ENCODE measurements at regions not wholly inside any gene's neighbourhood (a gene's known extent, or its start where the extent isn't known, plus 50 kb on each side); places are given as distances from the start of the nearest gene placed in this dataset.

- no peak for ATAC-seq
Measured at GRCh38 chr7:53699215-53699837, 663.9 kb downstream of the POM121L12 start.

GRCh38 chr7:53719122-53719521 is 683.7 kb downstream of the POM121L12 start:
- no peak for ATAC-seq

DNA sequence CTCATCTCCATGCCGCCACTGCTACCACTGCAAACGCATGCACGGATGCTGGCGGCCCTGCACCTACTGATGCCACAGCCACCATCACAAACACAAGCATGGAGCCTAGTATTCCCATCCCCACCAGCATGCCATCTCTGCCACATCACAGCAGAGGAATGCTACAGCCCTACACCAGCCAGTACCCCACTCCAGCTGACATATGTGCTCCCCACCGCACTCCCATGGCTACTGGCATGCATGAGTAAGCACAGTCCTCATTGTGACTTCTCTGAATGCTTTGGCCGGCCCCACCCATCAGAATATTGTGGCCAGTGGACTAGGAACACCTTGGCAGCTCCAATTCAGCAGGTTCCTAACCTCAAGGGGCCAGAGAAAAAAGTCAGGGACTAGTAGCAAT is 705.5 kb downstream of the POM121L12 start:
- ATAC-seq, result no peak

GRCh38 chr7:53743697-53744402 is 708.4 kb downstream of the POM121L12 start:
- no peak for ATAC-seq

DNA sequence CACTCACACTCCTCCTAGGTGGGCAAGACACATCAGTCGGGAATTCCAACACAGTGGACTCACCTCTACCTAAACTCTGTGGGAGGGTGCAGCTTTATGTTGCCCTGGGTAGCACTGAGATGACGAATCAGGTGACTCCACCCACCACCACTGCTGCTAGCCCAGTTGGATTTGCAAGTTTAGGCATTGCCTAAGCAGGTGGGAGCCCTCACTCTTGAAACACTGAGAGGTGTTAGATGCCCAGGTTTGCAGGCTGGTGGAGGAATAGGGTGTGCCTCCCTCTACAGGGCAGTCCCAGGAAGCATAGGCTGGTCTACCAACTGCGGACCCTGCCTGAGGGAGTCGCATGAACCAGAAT is 708.9 kb downstream of the POM121L12 start:
- no peak for ATAC-seq

DNA sequence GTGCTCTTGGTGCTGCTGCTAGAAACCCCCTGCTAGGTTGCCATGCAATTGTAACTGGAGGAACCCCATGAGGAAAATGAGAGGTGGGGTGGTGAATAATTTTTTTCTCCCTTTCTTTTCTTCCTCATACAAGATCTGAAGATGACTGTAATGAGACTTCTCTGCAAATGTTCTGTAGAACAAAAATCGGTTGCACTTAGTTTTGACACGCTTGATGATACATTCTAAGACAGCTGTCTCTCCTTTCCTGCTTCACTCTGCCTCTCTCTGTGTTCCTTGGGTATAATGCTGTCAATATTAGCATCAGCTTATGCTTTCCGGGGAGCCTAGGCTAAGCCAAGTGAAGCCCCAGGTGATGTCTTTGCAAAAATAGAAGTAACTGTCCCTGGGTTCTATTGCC is 721.5 kb downstream of the POM121L12 start:
- no peak for ATAC-seq

GRCh38 chr7:53768186-53768585 is 732.8 kb downstream of the POM121L12 start:
- ATAC-seq, result no peak

- no peak for ATAC-seq
Measured at GRCh38 chr7:53771701-53772100, 736.3 kb downstream of the POM121L12 start.

GRCh38 chr7:53776323-53776722 is 740.9 kb downstream of the POM121L12 start:
- ATAC-seq, result no peak

DNA sequence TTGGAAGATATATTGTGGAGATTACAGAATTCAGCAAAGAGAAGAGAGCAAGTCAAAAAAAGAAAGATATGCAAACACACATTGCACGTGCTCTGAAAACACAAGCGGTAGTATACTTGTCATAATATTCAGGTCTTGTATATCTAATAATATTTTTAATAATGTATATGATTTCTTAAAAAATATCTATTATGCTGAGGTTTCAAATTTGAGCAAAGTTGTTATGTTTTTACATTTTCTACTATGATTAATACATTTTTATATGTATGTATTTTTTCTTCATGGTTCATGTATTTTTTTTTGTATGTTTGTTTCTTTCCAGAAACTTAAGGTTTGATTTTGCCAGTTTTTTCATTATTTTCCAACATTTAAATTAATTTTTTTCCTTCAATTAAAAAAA is 752.4 kb upstream of the VSTM2A start:
- no peak for ATAC-seq

DNA sequence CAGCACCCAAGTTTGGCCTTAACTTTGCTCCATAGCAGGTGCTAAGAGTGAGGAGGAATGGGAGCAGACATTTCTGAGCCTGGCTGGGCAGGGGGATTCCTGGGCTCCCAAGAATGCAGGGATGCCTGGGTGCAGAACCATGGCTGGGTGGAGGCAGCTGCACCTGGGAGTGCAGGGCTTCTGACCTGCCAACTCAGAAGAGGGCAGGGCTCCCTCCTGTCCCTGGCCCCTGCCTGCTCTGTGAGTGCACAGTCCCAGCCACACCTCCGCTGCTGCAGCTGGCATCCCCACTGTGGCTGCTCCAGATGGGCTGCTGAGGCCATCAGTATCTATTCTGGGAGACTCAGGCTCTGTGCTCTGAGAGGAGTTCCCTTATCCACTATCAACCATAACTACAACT is 747.4 kb upstream of the VSTM2A start:
- no peak for ATAC-seq

- ATAC-seq, result no peak
Measured at GRCh38 chr7:53800746-53801145, 741.4 kb upstream of the VSTM2A start.

DNA sequence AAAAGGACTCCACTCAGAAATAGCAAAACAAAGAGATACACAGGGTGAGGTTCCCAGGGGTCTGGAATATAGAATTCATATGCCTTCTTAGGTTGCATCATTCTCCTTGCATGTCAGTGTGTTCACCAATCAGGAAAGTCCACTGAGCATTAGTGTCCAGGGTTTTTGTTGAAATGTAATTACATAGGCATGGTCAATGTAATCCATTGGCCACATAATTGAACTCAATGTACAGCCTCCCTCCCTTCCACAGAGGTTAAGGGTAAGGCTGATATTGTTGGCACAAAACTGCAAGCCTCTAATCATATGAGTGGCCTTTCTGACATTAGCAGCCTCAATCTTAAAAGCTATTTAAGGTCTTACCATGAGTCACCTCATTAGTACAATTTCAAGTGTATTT is 736.1 kb upstream of the VSTM2A start:
- ATAC-seq, result no peak

DNA sequence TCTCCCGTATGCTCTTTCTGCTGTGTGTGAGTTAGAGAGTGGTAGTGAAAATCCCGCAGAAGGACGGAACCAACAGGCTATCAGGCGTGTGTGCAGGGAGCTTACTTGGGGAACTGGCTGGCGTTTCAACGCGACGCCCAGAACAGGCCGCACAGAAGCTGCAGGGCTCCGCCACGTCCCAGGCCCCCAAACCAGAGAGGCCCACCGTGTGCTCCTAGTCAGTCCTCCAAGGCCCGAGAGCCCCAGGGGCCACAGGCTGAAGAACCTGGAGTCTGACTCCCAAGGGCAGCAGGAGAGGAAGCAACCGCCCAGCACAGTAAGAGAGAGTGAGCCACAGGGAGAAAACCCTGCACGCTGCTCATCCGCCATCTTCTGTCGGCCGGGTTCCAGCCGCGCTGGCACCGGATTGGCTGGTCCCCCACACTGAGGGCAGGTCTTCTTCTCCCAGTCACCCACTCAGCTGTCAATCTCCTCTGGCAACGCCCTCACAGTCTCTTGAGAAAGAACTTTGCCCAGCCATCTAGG is 730.6 kb upstream of the VSTM2A start:
- ATAC-seq, result peak in 1 of 2 donors; percentile 46

DNA sequence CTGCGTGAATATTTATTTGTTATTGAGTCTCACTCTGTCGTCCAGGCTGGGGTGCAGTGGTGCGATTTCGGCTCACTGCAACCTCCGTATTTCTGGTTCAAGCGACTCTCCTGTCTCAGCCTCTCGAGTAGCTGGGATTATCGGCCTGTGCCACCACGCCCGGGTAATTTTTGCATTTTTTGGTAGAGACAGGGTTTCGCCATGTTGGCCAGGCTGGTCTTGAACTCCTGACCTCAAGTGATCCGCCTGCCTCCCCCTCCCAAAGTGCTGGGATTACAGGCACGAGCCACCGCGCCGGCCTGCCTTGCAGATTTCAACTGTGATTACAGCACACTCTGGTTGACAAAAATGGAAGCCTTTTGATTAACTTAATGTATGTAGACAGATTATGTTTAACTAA is 730.0 kb upstream of the VSTM2A start:
- ATAC-seq, result no peak

GRCh38 chr7:53835301-53835700 is 706.9 kb upstream of the VSTM2A start:
- ATAC-seq, result no peak

- no peak for ATAC-seq
Measured at GRCh38 chr7:53877688-53878087, 664.5 kb upstream of the VSTM2A start.

DNA sequence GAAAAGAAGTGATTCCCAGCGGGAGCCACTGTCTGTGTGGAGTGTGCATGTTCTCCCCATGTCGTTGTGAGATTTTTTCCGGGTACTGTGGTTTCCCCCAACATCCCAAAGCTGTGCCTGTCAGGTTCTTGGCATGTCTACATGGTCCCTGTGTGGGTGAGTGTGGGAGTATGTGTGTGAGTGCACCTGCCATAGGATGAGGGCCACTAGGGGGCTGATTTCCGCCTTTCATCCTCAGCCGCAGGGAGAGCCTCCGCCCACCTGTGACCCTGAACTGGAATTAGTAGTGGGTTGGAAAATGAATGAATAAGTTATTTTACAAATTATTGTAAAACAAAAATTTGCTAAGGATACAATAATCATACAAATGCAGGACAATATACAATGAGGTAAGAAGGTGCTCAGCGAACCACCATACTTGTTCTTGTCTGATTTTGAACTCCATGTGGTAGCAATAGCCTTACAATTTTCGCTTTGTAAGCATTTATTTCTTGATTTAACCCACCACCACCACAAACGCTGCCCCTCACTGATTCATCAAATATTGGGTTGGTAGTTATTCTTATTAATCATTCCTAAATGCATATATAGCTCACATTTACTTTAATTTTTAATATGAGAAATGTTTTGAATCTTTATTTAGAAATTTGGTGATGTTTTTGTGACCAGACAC is 641.2 kb upstream of the VSTM2A start:
- ATAC-seq, result no peak

DNA sequence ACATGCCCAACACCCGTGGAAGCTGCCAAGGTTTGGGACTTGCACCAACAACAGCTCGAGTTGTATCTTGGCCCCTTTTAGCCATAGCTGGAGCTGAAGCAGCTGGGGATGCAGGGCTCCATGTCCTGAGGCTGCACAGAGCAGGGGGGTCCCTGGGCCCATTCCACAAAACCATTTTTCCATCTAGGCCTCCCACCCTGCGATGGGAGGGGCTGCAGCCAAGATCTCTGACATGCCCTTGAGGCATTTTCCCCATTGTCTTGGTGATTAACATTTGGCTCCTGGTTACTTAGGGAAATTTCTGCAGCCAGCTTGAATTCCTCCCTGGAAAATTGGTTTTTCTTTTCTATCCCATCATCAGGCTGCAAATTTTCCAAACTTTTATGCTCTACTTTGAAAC is 637.8 kb upstream of the VSTM2A start:
- ATAC-seq, result no peak

GRCh38 chr7:53917637-53918036 is 624.5 kb upstream of the VSTM2A start:
- no peak for ATAC-seq

GRCh38 chr7:53920011-53920410 is 622.2 kb upstream of the VSTM2A start:
- ATAC-seq, result no peak

DNA sequence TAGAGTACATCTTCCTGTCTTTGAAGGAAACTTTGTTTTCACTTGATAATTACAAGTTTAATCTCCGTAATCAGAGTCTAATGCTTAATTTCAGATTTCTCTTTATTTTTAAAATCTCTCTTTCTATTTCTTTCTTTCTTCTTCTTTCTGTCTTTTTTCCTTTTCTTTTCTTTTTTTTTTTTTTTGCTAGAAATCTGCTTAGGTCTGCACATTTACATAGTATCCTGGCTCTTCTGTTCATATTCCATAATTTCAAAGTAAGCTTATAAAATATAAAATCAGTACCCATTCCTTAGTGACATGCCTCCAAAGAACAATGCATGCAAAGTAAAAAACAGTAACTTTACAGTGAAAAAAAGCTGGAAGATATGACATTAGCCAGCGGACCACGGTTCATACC is 601.7 kb upstream of the VSTM2A start:
- no peak for ATAC-seq

- ATAC-seq, result no peak
Measured at GRCh38 chr7:53947732-53948131, 594.4 kb upstream of the VSTM2A start.

DNA sequence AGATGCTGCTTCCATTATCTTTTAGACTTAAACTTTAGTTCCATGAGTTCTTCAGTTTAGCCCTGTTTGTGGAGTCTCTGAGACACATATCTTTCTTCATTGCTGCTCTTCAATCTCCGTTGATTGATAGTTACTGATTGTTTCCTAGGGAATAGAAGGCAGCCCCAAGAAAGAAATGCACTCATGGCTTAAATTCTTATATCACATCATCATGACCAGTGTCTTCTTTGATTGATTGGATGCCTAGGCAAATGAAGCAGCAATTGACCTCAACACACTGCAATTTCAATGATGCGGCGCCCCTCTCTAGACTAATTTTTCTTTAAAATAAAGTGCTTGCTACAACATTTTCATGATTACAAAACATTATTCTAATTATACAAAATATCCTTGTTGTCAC is 576.5 kb upstream of the VSTM2A start:
- no peak for ATAC-seq
